CD14-positive monocyte (primary cell): ENCODE measurements at regions not wholly inside any gene's neighbourhood (a gene's known extent, or its start where the extent isn't known, plus 50 kb on each side); places are given as distances from the start of the nearest gene placed in this dataset.

ENCODE experiments used
- DNase-seq, 3 donors: peaks; one replicate each; pipeline ENCODE4 v3.0.0-alpha.2; 2011 to 2022
- H2AFZ ChIP-seq: 2 replicates; pipeline ENCODE4 v1.6.0; 2012; ENCODE audit warnings: mild to moderate bottlenecking, low read depth, low read length, inconsistent platforms; ENCODE audit not compliant: insufficient read depth, poor library complexity, severe bottlenecking
- H3K27ac ChIP-seq, 2 donors: 1 replicate in 1 of 2; 2 replicates in 1 of 2; pipeline ENCODE4 v1.5.1; 2012 to 2013; ENCODE audit warnings: low read length in 2 of 2, control low read depth in 1 of 2, inconsistent platforms in 1 of 2, low read depth in 1 of 2, mild to moderate bottlenecking in 1 of 2
- H3K27me3 ChIP-seq, 2 donors: one replicate each; pipeline versions ENCODE4 v1.6.0 to v1.6.1; 2011 to 2013; ENCODE audit warnings: low read length in 2 of 2; ENCODE audit not compliant: control insufficient read depth in 2 of 2, insufficient read depth in 2 of 2
- H3K36me3 ChIP-seq, 2 donors: replicated peaks in 1 of 2; 1 replicate in 1 of 2; 2 replicates in 1 of 2; pipeline versions ENCODE4 v1.5.1 to v1.6.1; 2012 to 2013; ENCODE audit warnings: low read length in 2 of 2, control low read depth in 1 of 2, inconsistent platforms in 1 of 2, mild to moderate bottlenecking in 1 of 2; ENCODE audit not compliant: insufficient read depth in 2 of 2, control insufficient read depth in 1 of 2
- H3K4me1 ChIP-seq, 2 donors: 1 replicate in 1 of 2; 2 replicates in 1 of 2; pipeline versions ENCODE4 v1.5.1 to v1.6.1; 2012 to 2013; ENCODE audit warnings: low read length in 2 of 2, control low read depth in 1 of 2, inconsistent platforms in 1 of 2, mild to moderate bottlenecking in 1 of 2, moderate library complexity in 1 of 2; ENCODE audit not compliant: insufficient read depth in 2 of 2, control insufficient read depth in 1 of 2
- H3K4me2 ChIP-seq: replicated peaks from 2 replicates; pipeline ENCODE3; 2012; ENCODE audit warnings: low read length, moderate library complexity, mild to moderate bottlenecking; ENCODE audit not compliant: poor library complexity, severe bottlenecking; ENCODE audit errors: extremely low read depth
- H3K4me3 ChIP-seq, 3 experiments: fragments of 200-600 bp in 1 of 3; sonication (generic) in 1 of 3; replicated peaks in 1 of 3; 1 replicate in 2 of 3; 2 replicates in 1 of 3; pipeline ENCODE4 v1.5.1; 2011 to 2013; ENCODE audit warnings: low read length in 3 of 3, mild to moderate bottlenecking in 3 of 3, control low read depth in 2 of 3, low read depth in 2 of 3, inconsistent platforms in 1 of 3, moderate library complexity in 1 of 3
- H3K79me2 ChIP-seq: 2 replicates; pipeline ENCODE4 v1.6.0; 2012; ENCODE audit warnings: mild to moderate bottlenecking, control low read depth, inconsistent platforms, low read length, moderate library complexity; ENCODE audit not compliant: insufficient read depth
- H3K9ac ChIP-seq: 2 replicates; pipeline ENCODE4 v1.6.0; 2017; ENCODE audit warnings: low read length, mild to moderate bottlenecking; ENCODE audit not compliant: insufficient read depth, poor library complexity, severe bottlenecking
- H3K9me3 ChIP-seq, 2 donors: replicated peaks in 1 of 2; 1 replicate in 1 of 2; 2 replicates in 1 of 2; pipeline versions ENCODE4 v1.5.1 to v1.6.1; 2012 to 2013; ENCODE audit warnings: low read length in 2 of 2, control low read depth in 1 of 2; ENCODE audit not compliant: control insufficient read depth in 1 of 2, insufficient read depth in 1 of 2
- H4K20me1 ChIP-seq: 2 replicates; pipeline ENCODE4 v1.6.0; 2012; ENCODE audit warnings: mild to moderate bottlenecking, low read length, control low read depth, moderate library complexity; ENCODE audit not compliant: insufficient read depth
- H3K27ac Mint-ChIP-seq, 7 donors: one replicate each; pipeline ENCODE4 v1.8.0; 2020; ENCODE audit warnings: mild to moderate bottlenecking in 7 of 7, mixed read lengths in 7 of 7, moderate library complexity in 6 of 7, inconsistent platforms in 2 of 7
- H3K27me3 Mint-ChIP-seq, 3 donors: one replicate each; pipeline ENCODE4 v1.8.0; 2021 to 2022; ENCODE audit warnings: low read depth in 3 of 3, mild to moderate bottlenecking in 3 of 3, mixed read lengths in 3 of 3, moderate library complexity in 3 of 3, inconsistent platforms in 1 of 3
- H3K36me3 Mint-ChIP-seq, 2 donors: one replicate each; pipeline ENCODE4 v1.8.0; 2020; ENCODE audit warnings: mixed read lengths in 2 of 2, inconsistent platforms in 1 of 2, mild to moderate bottlenecking in 1 of 2
- H3K4me1 Mint-ChIP-seq: one replicate; pipeline ENCODE4 v1.8.0; 2020; ENCODE audit warnings: mild to moderate bottlenecking, mixed read lengths
- H3K4me3 Mint-ChIP-seq, 2 donors: one replicate each; pipeline ENCODE4 v1.8.0; 2020; ENCODE audit warnings: mild to moderate bottlenecking in 2 of 2, mixed read lengths in 2 of 2, moderate library complexity in 1 of 2
- H3K9me3 Mint-ChIP-seq, 7 donors: one replicate each; pipeline ENCODE4 v1.8.0; 2020 to 2022; ENCODE audit warnings: mixed read lengths in 7 of 7, mild to moderate bottlenecking in 6 of 7, moderate library complexity in 6 of 7, inconsistent platforms in 2 of 7
- WGBS: methylation state at CpG from one replicate; pipeline ENCODE4 v1.1.5; 2013; ENCODE audit warnings: missing lambda C conversion rate; ENCODE audit not compliant: insufficient coverage; 5-methylcytosine and 5-hydroxymethylcytosine counted together
- intact Hi-C, 2 donors: fragments of 100-400 bp; cut with micrococcal nuclease; formaldehyde crosslinking; loops; one replicate each; pipeline versions ENCODE4 v1.15.0 to v1.15.1; 2023
- TF ChIP-seq, protein P1 (sequence below): fragments of 200-600 bp; IDR thresholded peaks from one replicate; pipeline ENCODE4 v1.8.0; 2022; ENCODE audit warnings: antibody characterized with exemption, mild to moderate bottlenecking

DNA sequence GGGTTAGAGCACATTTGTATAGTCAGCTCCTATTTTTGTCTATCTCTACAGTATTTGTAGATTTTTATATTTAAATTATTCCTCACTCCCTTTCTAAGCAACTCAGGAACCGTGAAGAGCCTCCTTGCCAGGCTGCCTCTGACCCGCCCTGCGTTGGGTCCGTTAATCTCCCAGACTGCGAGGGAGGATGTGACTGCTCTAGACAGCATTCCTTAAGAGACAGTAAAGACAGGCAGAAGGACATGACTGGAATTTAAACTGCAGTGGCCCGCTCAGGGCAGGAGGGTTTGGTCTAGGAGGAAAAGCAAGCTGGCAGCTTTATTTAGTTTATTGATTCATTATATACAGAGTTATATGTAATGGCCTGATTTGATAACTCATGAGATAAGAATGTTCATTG, 413.7 kb downstream of the TMEM135 start:
- Mint-ChIP-seq H3K4me3 (no peak overlapping the region), H3K36me3 (no peaks in the 10 kb centered on the region), H3K4me1 (no peaks in the 10 kb centered on the region), H3K27me3 (peaks cover 0 to 1% (median 0%) of the 10 kb centered on the region in 3 donors), H3K27ac (no peak overlapping the region), H3K9me3 (peaks cover 0 to 7% (median 0%) of the 10 kb centered on the region in 7 donors)
- intact Hi-C loops = no loop called here
- no peak overlapping the region for H3K9ac ChIP-seq
- H4K20me1 ChIP-seq = no peaks in the 10 kb centered on the region
- TF ChIP-seq, protein P1, sequence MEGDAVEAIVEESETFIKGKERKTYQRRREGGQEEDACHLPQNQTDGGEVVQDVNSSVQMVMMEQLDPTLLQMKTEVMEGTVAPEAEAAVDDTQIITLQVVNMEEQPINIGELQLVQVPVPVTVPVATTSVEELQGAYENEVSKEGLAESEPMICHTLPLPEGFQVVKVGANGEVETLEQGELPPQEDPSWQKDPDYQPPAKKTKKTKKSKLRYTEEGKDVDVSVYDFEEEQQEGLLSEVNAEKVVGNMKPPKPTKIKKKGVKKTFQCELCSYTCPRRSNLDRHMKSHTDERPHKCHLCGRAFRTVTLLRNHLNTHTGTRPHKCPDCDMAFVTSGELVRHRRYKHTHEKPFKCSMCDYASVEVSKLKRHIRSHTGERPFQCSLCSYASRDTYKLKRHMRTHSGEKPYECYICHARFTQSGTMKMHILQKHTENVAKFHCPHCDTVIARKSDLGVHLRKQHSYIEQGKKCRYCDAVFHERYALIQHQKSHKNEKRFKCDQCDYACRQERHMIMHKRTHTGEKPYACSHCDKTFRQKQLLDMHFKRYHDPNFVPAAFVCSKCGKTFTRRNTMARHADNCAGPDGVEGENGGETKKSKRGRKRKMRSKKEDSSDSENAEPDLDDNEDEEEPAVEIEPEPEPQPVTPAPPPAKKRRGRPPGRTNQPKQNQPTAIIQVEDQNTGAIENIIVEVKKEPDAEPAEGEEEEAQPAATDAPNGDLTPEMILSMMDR = no peak
- H3K4me3 ChIP-seq = no peak overlapping the region
- DNase-seq = no peak
- no peaks in the 10 kb centered on the region for H3K4me1 ChIP-seq
- no peaks in the 10 kb centered on the region for H3K79me2 ChIP-seq
- WGBS = no CpG with 5 or more reads among the region's 6 CpGs
- no peaks in the 10 kb centered on the region for H3K27me3 ChIP-seq
- no peak overlapping the region for H3K27ac ChIP-seq
- H3K36me3 ChIP-seq = no peaks in the 10 kb centered on the region
- no peak overlapping the region for H2AFZ ChIP-seq
- no peak overlapping the region for H3K4me2 ChIP-seq
- no peaks in the 10 kb centered on the region for H3K9me3 ChIP-seq

DNA sequence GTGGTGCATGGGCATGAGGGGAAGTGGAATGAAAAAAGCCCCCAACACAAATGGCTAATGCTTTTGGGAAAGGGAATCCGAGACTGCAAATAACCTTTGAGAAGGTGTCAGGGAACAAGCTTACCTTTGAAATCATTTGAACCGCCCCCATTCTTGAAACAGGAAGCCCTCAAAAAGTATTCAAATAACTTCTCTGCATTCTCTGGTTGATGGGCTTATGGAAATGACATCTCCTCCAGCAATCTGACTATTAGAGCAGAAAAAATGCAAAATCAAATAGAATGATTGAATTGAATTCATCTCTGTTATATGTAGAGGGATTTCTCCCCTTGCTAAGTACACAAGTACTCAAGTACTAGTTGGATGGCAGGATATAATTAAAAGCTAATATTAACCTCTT, 409.9 kb downstream of the TMEM135 start:
- Histone ChIP-seq H4K20me1 (no peaks in the 10 kb centered on the region), H3K4me2 (no peak overlapping the region)
- peaks cover 0 to 6% (median 0%) of the 10 kb centered on the region in 7 donors for H3K9me3 Mint-ChIP-seq

More for the DNA sequence above, 409.9 kb downstream of the TMEM135 start:
- no peak overlapping the region for H3K4me3 Mint-ChIP-seq
- DNase-seq = no peak
- no peak overlapping the region for H3K27ac Mint-ChIP-seq
- no peaks in the 10 kb centered on the region for H3K36me3 ChIP-seq
- H3K4me1 ChIP-seq = no peaks in the 10 kb centered on the region
- H3K27me3 ChIP-seq = no peaks in the 10 kb centered on the region
- no peak overlapping the region for H3K9ac ChIP-seq
- no peaks in the 10 kb centered on the region for H3K9me3 ChIP-seq
- no peak overlapping the region for H2AFZ ChIP-seq
- H3K79me2 ChIP-seq = no peaks in the 10 kb centered on the region
- H3K4me1 Mint-ChIP-seq = no peaks in the 10 kb centered on the region
- H3K27ac ChIP-seq = no peak overlapping the region
- intact Hi-C loops = no loop called here
- H3K4me3 ChIP-seq = no peak overlapping the region
- peaks cover 0 to 4% (median 0%) of the 10 kb centered on the region in 3 donors for H3K27me3 Mint-ChIP-seq
- H3K36me3 Mint-ChIP-seq = no peaks in the 10 kb centered on the region
- WGBS = no CpG with 5 or more reads among the region's 2 CpGs
- TF ChIP-seq, protein P1 = no peak
